HEK293T (cell line): ENCODE measurements at regions not wholly inside any gene's neighbourhood (a gene's known extent, or its start where the extent isn't known, plus 50 kb on each side); places are given as distances from the start of the nearest gene placed in this dataset.

ENCODE experiments used
- CTCF ChIA-PET: fragments of 350-600 bp; formaldehyde crosslinking; extraction: SDS; loops from one replicate; lab custom pipeline; 2021; ENCODE audit warnings: antibody characterized with exemption, inconsistent platforms; lab: Yijun Ruan, JAX
- POLR2A ChIA-PET: fragments of 350-600 bp; formaldehyde crosslinking; extraction: SDS; loops from one replicate; lab custom pipeline; 2020; ENCODE audit warnings: antibody characterized with exemption, inconsistent platforms; lab: Yijun Ruan, JAX
- DNase-seq: peaks from one replicate; pipeline ENCODE4 v3.0.0; 2012; ENCODE audit warnings: mixed read lengths; ENCODE audit errors: extremely low spot score
- ARNT ChIP-seq: fragments of 450-650 bp; IDR thresholded peaks from 2 replicates; pipeline ENCODE4 v1.6.1; 2017; ENCODE audit warnings: mild to moderate bottlenecking
- BHLHE40 ChIP-seq: fragments of 450-650 bp; IDR thresholded peaks from 2 replicates; pipeline ENCODE4 v1.6.1; 2016; ENCODE audit warnings: mild to moderate bottlenecking, moderate library complexity, borderline replicate concordance
- CTBP1 ChIP-seq: fragments of 450-650 bp; IDR thresholded peaks from 2 replicates; pipeline ENCODE4 v1.6.1; 2016; ENCODE audit warnings: borderline replicate concordance
- ELF4 ChIP-seq: fragments of 450-650 bp; IDR thresholded peaks from 2 replicates; pipeline ENCODE4 v1.6.1; 2017; ENCODE audit warnings: antibody characterized with exemption
- FOXA1 ChIP-seq: fragments of 450-650 bp; IDR thresholded peaks from 2 replicates; pipeline ENCODE4 v1.6.1; 2016; ENCODE audit warnings: mild to moderate bottlenecking
- FOXK2 ChIP-seq: fragments of 450-650 bp; IDR thresholded peaks from 2 replicates; pipeline ENCODE4 v1.6.1; 2016; ENCODE audit warnings: mild to moderate bottlenecking
- FOXM1 ChIP-seq: fragments of 450-650 bp; IDR thresholded peaks from 2 replicates; pipeline ENCODE4 v1.6.1; 2017; ENCODE audit warnings: mild to moderate bottlenecking, borderline replicate concordance
- HDGF ChIP-seq: fragments of 450-650 bp; IDR thresholded peaks from 2 replicates; pipeline ENCODE4 v1.6.1; 2017; ENCODE audit warnings: antibody characterized with exemption, borderline replicate concordance
- L3MBTL2 ChIP-seq: fragments of 450-650 bp; conservative IDR thresholded peaks from 2 replicates; pipeline ENCODE4 v1.6.1; 2016; ENCODE audit warnings: mild to moderate bottlenecking
- LEF1 ChIP-seq: fragments of 450-650 bp; IDR thresholded peaks from 2 replicates; pipeline ENCODE4 v1.6.1; 2017; ENCODE audit warnings: mild to moderate bottlenecking, borderline replicate concordance
- NFRKB ChIP-seq: fragments of 450-650 bp; IDR thresholded peaks from 2 replicates; pipeline ENCODE4 v1.6.1; 2016; ENCODE audit warnings: mild to moderate bottlenecking, moderate library complexity
- SP1 ChIP-seq: fragments of 450-650 bp; IDR thresholded peaks from 2 replicates; pipeline ENCODE4 v1.6.1; 2017
- SUZ12 ChIP-seq: fragments of 450-650 bp; IDR thresholded peaks from 2 replicates; pipeline ENCODE4 v1.6.1; 2016; ENCODE audit warnings: mild to moderate bottlenecking
- TARDBP ChIP-seq: fragments of 450-650 bp; IDR thresholded peaks from 2 replicates; pipeline ENCODE4 v1.6.1; 2016
- ZNF384 ChIP-seq: fragments of 450-650 bp; IDR thresholded peaks from 2 replicates; pipeline ENCODE4 v1.6.1; 2016
- TF ChIP-seq, protein P1 (sequence below): fragments of 450-650 bp; IDR thresholded peaks from 2 replicates; pipeline ENCODE4 v1.6.1; 2016

DNA sequence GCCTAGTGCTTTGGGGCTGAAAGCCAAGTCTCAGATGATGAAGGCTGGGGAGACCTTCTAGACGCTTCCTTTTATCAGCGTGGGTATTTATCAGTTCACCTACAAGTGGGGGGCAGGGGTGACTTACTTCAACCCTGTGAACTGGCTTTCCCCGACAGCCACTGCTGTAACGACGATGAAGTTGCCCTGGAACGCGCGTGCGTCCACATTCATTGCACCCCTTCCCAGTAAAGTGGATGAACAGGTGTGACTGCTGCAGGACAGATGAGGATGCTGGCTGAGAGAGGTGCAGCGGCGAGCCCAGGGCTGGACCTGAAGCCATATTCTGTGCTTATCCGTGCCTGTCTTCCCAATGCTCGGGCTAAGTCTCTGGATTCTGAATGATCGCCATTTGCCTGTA, 1122.3 kb downstream of the TBC1D22A start:
- DNase-seq: no peak
- CTCF ChIA-PET: no interaction called here
- POLR2A ChIA-PET: no interaction called here
- TF ChIP-seq ELF4 (no peak), SUZ12 (no peak), L3MBTL2 (no peak), HDGF (no peak), NFRKB (no peak)

DNA sequence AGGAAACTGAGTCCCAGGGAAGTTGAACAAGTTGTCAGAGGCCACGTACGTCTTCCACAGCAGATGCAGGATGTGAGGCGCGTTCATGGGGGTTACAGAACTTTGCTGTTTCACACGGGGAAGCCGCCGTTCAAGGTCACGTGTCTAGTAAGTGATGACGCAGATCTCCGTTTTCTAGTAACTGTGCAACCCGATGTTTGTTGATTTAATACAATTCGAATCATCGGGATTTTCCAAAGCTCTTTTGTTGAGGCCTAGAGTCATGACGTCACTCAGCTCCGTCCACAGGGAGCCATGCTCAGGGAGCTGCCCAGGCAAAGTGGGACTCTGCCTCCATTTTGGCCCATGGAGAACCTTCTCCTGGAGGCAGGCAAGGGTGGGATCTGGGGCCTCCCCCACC, 1121.8 kb downstream of the TBC1D22A start:
- POLR2A ChIA-PET: no interaction called here
- no peak for TF ChIP-seq FOXM1
- no peak for TF ChIP-seq FOXK2
- TF ChIP-seq ELF4: no peak
- no peak for TF ChIP-seq ARNT
- TF ChIP-seq ZNF384: no peak
- no peak for TF ChIP-seq SP1
- no peak for TF ChIP-seq FOXA1
- no peak for TF ChIP-seq TARDBP
- no peak for TF ChIP-seq CTBP1
- no peak for TF ChIP-seq LEF1
- no peak for TF ChIP-seq SUZ12
- no peak for TF ChIP-seq HDGF
- TF ChIP-seq, protein P1, sequence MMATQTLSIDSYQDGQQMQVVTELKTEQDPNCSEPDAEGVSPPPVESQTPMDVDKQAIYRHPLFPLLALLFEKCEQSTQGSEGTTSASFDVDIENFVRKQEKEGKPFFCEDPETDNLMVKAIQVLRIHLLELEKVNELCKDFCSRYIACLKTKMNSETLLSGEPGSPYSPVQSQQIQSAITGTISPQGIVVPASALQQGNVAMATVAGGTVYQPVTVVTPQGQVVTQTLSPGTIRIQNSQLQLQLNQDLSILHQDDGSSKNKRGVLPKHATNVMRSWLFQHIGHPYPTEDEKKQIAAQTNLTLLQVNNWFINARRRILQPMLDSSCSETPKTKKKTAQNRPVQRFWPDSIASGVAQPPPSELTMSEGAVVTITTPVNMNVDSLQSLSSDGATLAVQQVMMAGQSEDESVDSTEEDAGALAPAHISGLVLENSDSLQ: no peak
- no peak for TF ChIP-seq NFRKB
- no peak for TF ChIP-seq L3MBTL2
- no peak for TF ChIP-seq BHLHE40
- CTCF ChIA-PET: no interaction called here
- DNase-seq: no peak

DNA sequence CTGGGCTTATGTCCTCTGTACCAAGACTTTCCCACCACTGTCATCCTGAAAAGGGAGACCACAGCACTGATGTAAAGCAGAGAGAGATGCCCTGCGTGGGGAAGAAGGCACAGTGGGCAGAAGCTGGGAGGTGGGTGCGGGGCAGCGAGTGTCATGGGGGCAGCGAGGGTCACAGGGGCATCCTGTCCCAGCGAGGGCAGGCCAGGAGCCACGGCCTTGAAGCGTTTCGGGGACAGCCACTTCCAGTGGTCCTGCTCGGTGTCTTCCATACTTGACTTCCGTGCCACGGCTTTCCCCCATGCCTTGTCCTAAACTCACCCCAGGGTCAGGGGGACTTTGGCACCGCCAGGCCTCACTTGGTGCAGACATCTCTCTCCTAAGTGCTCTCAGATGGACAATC, 1121.3 kb downstream of the TBC1D22A start:
- no peak for DNase-seq
- CTCF ChIA-PET: no interaction called here

DNA sequence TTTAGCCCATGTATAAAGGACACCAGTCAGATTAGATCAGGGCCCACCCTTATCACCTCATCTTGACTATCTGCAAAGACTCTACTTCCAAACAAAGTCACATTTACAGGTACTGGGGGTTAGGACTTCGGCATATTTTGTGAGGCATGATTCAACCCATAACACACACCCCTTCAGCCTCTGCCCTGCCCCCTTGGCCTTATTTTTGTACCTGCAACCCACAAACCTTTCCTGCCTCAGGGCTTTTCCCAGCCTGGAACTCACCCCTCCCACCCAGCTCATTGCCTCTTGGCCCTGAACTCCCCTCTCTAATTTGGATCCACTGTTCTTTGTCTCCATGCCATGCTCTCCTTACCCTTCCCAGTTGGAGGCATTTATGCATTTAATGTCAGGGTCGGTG, 1116.9 kb downstream of the TBC1D22A start:
- CTCF ChIA-PET: no interaction called here
- POLR2A ChIA-PET: no interaction called here
- DNase-seq: no peak
- TF ChIP-seq HDGF (no peak), ZNF384 (no peak), TARDBP (no peak), FOXK2 (no peak), NFRKB (no peak), ELF4 (no peak), BHLHE40 (no peak), FOXA1 (no peak), L3MBTL2 (no peak), LEF1 (no peak)

More for the DNA sequence above, 1121.3 kb downstream of the TBC1D22A start:
- POLR2A ChIA-PET: no interaction called here
- no peak for TF ChIP-seq BHLHE40
- TF ChIP-seq NFRKB: no peak
- TF ChIP-seq ELF4: no peak
- no peak for TF ChIP-seq FOXA1
- no peak for TF ChIP-seq TARDBP
- no peak for TF ChIP-seq SP1
- TF ChIP-seq, protein P1: no peak
- TF ChIP-seq SUZ12: no peak
- TF ChIP-seq CTBP1: no peak
- TF ChIP-seq FOXM1: no peak
- TF ChIP-seq HDGF: no peak
- TF ChIP-seq FOXK2: no peak
- TF ChIP-seq ARNT: no peak
- TF ChIP-seq LEF1: no peak
- TF ChIP-seq L3MBTL2: no peak
- TF ChIP-seq ZNF384: no peak

DNA sequence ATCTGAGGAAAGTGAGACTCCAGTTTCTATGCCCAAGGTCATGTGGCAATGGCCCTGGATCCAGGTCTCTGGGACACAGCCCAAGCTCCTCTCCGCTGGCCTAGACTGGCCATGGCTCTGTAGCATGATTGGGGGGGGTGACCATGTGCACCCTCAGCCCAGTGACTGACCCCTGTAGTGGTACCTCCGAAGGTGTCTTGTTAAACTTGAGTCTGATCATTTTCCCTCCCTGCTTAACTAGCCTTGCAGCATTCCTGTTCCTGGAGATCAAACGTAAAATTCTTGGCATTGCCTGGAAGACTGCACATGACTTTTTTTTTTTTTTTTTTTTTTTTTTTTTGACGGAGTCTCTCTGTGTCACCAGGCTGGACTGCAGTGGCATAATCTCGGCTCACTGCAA, 1116.0 kb downstream of the TBC1D22A start:
- ChIA-PET POLR2A (no interaction called here), CTCF (no interaction called here)
- DNase-seq: no peak
- no peak for TF ChIP-seq TARDBP

DNA sequence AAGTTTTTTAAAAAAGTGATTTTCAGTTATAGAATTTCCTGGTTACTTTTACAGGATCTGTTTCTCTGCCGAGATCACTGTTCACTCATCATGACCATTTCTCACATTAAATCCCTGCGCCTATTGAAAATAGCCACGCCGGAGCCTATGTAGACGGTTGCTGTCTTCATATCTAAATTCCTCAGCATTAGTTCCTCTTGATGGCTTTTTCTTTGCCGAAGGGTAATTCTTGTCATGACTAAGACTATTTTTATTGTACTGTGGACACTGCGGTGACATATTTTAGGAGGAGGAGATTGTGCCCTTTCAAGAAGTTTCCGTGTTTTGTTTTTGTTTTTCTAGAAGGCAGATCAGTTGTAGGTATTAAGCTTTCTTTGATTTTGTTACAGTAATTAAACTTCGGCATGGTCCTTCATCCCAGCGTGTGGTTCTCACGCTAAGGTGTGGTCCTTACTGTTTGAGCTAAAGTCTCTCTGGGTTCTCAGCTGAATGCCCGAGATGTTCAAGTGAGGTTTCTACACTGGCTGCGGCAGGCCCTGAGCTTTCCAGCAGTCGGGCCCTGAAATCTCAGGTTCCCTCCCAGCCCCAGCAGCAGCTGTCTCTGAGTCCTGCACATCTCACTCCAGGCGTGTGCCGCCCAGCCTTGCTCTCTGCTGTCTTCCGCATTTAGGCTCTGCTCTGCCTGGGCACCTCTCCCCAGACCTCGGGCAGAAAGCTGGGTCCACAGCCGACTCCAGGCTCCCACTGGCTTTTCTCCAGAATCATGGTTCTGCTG, 1110.5 kb downstream of the TBC1D22A start:
- CTCF ChIA-PET: no interaction called here

More for the DNA sequence above, 1110.5 kb downstream of the TBC1D22A start:
- POLR2A ChIA-PET: no interaction called here
- no peak for DNase-seq
- no peak for TF ChIP-seq ELF4
- no peak for TF ChIP-seq SUZ12
- no peak for TF ChIP-seq LEF1
- TF ChIP-seq FOXA1: no peak
- TF ChIP-seq BHLHE40: no peak
- TF ChIP-seq NFRKB: no peak
- no peak for TF ChIP-seq ZNF384
- no peak for TF ChIP-seq HDGF
- no peak for TF ChIP-seq ARNT
- no peak for TF ChIP-seq TARDBP
- no peak for TF ChIP-seq SP1
- TF ChIP-seq FOXM1: no peak
- TF ChIP-seq, protein P1: no peak
- no peak for TF ChIP-seq L3MBTL2
- TF ChIP-seq CTBP1: no peak
- TF ChIP-seq FOXK2: no peak
